ENCODE measurements at regions not wholly inside any gene's neighbourhood (a gene's known extent, or its start where the extent isn't known, plus 50 kb on each side); places are given as distances from the start of the nearest gene placed in this dataset.

DNA sequence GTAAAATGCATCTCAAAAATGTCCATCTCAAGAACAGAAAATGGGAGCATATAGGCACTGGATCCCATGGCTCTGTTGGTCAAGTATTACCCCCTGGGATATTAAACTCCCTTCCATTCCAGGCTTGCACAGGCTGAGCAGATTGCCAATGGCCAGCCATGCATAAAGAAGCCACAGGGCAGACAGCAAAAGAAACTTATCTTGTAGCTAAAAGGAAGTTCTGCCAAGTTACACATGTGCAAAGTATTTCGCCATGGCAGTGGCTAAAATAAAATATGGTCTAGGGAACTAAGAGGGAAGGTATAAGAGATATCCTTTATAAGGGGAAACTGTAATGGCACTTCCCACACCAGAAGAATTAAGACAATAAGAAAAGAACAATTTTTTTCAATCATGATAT, 415.6 kb upstream of the BTBD3 start:
- no peak for TF ChIP-seq ZNF547 (CRISPR knock-in tag; IDR thresholded peaks at IDR 0.05)
- no peak for TF ChIP-seq CENPX (CRISPR knock-in tag; IDR thresholded peaks at IDR 0.05)
- no peak for TF ChIP-seq ATF1 (CRISPR knock-in tag; IDR thresholded peaks at IDR 0.05)
- no peak for TF ChIP-seq BHLHE40 (IDR thresholded peaks at IDR 0.05; ENCODE audit: low read length)
- no peak for TF ChIP-seq NR3C1 (CRISPR knock-in tag; IDR thresholded peaks at IDR 0.05)
- TF ChIP-seq ATF3 (CRISPR knock-in tag; IDR thresholded peaks at IDR 0.05) = no peak
- TF ChIP-seq FOXK2 (IDR thresholded peaks at IDR 0.05) = no peak
- TF ChIP-seq AKAP8 (CRISPR knock-in tag; IDR thresholded peaks at IDR 0.05) = no peak
- TF ChIP-seq POLR2AphosphoS5 (IDR thresholded peaks at IDR 0.05; ENCODE audit: low read depth, low read length) = no peak
- TF ChIP-seq, protein P1, sequence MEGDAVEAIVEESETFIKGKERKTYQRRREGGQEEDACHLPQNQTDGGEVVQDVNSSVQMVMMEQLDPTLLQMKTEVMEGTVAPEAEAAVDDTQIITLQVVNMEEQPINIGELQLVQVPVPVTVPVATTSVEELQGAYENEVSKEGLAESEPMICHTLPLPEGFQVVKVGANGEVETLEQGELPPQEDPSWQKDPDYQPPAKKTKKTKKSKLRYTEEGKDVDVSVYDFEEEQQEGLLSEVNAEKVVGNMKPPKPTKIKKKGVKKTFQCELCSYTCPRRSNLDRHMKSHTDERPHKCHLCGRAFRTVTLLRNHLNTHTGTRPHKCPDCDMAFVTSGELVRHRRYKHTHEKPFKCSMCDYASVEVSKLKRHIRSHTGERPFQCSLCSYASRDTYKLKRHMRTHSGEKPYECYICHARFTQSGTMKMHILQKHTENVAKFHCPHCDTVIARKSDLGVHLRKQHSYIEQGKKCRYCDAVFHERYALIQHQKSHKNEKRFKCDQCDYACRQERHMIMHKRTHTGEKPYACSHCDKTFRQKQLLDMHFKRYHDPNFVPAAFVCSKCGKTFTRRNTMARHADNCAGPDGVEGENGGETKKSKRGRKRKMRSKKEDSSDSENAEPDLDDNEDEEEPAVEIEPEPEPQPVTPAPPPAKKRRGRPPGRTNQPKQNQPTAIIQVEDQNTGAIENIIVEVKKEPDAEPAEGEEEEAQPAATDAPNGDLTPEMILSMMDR (CRISPR knock-in tag; IDR thresholded peaks at IDR 0.05) = no peak
- TF ChIP-seq ZNF709 (CRISPR knock-in tag; IDR thresholded peaks at IDR 0.05) = no peak
- no peak for TF ChIP-seq NFKB2 (CRISPR knock-in tag; IDR thresholded peaks at IDR 0.05; ENCODE audit: borderline replicate concordance)
